ENCODE measurements at regions not wholly inside any gene's neighbourhood (a gene's known extent, or its start where the extent isn't known, plus 50 kb on each side); places are given as distances from the start of the nearest gene placed in this dataset.

DNA sequence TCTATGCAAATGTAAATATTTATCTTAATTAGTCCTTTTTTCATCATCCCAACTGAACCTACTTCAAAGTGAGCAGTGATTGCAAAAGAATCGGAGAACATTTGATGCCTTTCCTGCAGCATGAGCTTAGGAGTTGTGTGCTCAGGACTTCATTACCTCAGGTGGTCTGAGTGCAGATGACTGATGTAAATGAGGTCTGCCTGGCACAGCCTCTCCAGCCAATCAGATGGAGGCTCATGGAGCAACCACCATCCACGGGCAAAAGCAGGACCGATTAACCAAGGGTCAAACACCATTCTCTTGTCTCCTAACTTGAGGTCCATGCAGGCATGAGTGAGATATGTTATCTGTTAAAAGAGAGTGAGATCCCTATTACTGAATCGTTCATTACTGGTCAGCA is 165.7 kb upstream of the CARMIL1 start:
- no peak overlapping the region for H3K27ac ChIP-seq

DNA sequence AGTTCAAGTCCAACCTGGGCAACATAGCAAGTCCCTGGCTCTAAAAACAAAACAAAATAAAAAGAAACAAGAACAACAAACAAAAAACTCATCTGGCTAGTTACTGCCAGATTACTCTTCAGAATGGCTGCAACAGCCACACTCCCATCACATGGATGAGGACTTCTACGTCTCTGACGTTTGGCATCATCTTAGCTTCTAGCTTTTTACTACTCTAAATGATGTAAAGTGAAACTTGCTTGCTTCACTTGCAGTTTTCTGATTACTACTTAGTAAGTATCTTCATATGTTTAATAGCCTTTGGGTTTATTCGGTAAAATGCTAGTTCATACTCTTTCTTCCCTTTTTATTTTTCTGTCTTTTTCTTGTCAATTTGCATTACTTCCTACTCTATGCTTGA is 161.1 kb upstream of the CARMIL1 start:
- no peak for DNase-seq
- no peak overlapping the region for H3K27ac ChIP-seq
- intact Hi-C loops (cut with DNase I) = no loop called here
- H3K4me1 ChIP-seq = peaks cover 16% of the 10 kb centered on the region
- H3K27me3 ChIP-seq (ENCODE audit: low read depth) = no peaks in the 10 kb centered on the region
- H3K4me3 ChIP-seq = no peak overlapping the region
- TF ChIP-seq, protein P1, sequence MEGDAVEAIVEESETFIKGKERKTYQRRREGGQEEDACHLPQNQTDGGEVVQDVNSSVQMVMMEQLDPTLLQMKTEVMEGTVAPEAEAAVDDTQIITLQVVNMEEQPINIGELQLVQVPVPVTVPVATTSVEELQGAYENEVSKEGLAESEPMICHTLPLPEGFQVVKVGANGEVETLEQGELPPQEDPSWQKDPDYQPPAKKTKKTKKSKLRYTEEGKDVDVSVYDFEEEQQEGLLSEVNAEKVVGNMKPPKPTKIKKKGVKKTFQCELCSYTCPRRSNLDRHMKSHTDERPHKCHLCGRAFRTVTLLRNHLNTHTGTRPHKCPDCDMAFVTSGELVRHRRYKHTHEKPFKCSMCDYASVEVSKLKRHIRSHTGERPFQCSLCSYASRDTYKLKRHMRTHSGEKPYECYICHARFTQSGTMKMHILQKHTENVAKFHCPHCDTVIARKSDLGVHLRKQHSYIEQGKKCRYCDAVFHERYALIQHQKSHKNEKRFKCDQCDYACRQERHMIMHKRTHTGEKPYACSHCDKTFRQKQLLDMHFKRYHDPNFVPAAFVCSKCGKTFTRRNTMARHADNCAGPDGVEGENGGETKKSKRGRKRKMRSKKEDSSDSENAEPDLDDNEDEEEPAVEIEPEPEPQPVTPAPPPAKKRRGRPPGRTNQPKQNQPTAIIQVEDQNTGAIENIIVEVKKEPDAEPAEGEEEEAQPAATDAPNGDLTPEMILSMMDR (IDR thresholded peaks at IDR 0.05) = no peak
- no peaks in the 10 kb centered on the region for H3K9me3 ChIP-seq
- ATAC-seq = no peak
- H3K36me3 ChIP-seq = peaks cover 24% of the 10 kb centered on the region

More for the DNA sequence above, 165.7 kb upstream of the CARMIL1 start:
- H3K4me3 ChIP-seq = no peak overlapping the region
- DNase-seq = no peak
- H3K9me3 ChIP-seq = no peaks in the 10 kb centered on the region
- TF ChIP-seq, protein P1 (IDR thresholded peaks at IDR 0.05) = no peak
- H3K27me3 ChIP-seq (ENCODE audit: low read depth) = no peaks in the 10 kb centered on the region
- intact Hi-C loops (cut with DNase I) = no loop called here
- peaks cover 68% of the 10 kb centered on the region for H3K36me3 ChIP-seq
- no peaks in the 10 kb centered on the region for H3K4me1 ChIP-seq
- no peak for ATAC-seq

DNA sequence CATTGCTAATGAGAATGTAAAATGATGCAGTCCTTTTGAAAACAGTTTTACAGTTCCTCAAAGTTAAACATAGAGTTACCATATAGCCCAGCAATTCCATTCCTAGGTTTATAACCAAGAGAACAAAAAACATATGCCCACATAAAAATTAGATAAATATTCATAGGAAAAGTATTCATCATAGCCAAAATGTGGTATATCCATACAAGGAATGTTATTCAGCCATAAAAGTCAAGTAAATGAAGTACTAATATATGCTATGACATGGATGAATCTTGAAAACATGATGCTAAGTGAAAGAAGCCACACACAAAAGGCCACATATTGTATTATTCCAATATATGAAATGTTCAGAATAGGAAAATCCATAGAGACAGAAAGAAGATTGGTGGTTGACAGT is 158.0 kb upstream of the CARMIL1 start:
- TF ChIP-seq, protein P1 (IDR thresholded peaks at IDR 0.05) = no peak
- H3K4me3 ChIP-seq = no peak overlapping the region
- DNase-seq (no peak), ATAC-seq (no peak)
- H3K4me1 ChIP-seq = peaks cover 16% of the 10 kb centered on the region
- peaks cover 17% of the 10 kb centered on the region for H3K36me3 ChIP-seq
- H3K27ac ChIP-seq = no peak overlapping the region
- intact Hi-C loops (cut with DNase I) = no loop called here
- H3K9me3 ChIP-seq = no peaks in the 10 kb centered on the region
- no peaks in the 10 kb centered on the region for H3K27me3 ChIP-seq (ENCODE audit: low read depth)

DNA sequence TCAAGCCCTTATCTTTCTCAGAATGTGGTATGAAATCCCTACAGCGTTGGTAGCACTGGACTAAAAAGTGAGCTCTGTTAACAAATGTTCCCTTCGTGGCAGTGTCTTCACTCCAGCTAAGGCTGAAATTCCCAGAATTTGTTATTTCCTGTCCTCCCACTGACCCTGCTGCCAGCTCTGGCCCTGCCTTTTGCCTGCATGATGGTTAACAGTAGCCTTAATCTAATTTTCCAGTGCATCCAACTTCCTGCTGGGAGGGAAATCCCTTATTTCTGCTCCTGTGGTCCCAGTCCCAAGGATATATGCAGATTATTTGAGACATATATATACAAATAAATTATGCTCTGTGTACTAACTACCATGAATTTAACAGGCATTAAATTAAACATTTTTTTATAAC is 157.2 kb upstream of the CARMIL1 start:
- DNase-seq (no peak), ATAC-seq (peak; percentile 24 to 25)
- H3K9me3 ChIP-seq = no peaks in the 10 kb centered on the region
- intact Hi-C loops (cut with DNase I) = no loop called here
- H3K4me3 ChIP-seq = no peak overlapping the region
- H3K4me1 ChIP-seq = peaks cover 16% of the 10 kb centered on the region
- H3K36me3 ChIP-seq = peaks cover 18% of the 10 kb centered on the region
- H3K27ac ChIP-seq = peak overlapping the region; percentile 44
- no peaks in the 10 kb centered on the region for H3K27me3 ChIP-seq (ENCODE audit: low read depth)
- TF ChIP-seq, protein P1 (IDR thresholded peaks at IDR 0.05) = no peak

DNA sequence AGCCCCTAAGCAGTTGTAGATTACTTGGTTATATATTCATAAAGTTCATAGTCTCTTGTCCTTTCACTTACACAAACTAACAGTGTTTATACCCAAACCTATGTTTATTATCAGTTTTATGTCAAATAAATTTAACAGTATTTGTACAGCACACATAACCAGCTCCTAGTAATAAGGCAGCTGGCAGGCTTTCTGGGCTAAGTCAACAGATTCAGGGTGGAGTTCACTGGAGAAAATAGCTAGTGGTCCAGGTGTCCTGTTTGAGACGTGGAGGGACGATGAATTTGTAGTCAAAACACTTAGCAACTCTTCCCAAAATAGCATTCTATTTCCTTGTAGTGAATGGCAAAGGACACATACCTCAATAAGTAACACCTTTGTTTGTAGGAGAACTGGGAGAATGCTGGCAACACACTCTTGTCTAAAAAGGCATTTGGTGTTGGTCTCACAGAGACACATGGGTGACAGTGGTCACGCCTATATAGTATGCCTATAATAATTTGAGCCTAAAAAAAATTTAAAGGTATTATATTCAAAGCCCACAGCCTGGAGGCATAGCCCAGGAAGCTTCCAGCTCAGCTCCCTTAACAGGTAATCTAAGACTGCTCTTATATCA is 156.4 kb upstream of the CARMIL1 start:
- TF ChIP-seq, protein P1 (IDR thresholded peaks at IDR 0.05) = no peak
- ATAC-seq = peak; percentile 13 to 24

More for the DNA sequence above, 156.4 kb upstream of the CARMIL1 start:
- intact Hi-C loops (cut with DNase I) = no loop called here
- peaks cover 16% of the 10 kb centered on the region for H3K4me1 ChIP-seq
- no peaks in the 10 kb centered on the region for H3K9me3 ChIP-seq
- peaks cover 25% of the 10 kb centered on the region for H3K36me3 ChIP-seq
- H3K27me3 ChIP-seq (ENCODE audit: low read depth) = no peaks in the 10 kb centered on the region
- no peak overlapping the region for H3K27ac ChIP-seq
- H3K4me3 ChIP-seq = no peak overlapping the region
- DNase-seq = no peak
